ENCODE measurements at regions not wholly inside any gene's neighbourhood (a gene's known extent, or its start where the extent isn't known, plus 50 kb on each side); places are given as distances from the start of the nearest gene placed in this dataset.

DNA sequence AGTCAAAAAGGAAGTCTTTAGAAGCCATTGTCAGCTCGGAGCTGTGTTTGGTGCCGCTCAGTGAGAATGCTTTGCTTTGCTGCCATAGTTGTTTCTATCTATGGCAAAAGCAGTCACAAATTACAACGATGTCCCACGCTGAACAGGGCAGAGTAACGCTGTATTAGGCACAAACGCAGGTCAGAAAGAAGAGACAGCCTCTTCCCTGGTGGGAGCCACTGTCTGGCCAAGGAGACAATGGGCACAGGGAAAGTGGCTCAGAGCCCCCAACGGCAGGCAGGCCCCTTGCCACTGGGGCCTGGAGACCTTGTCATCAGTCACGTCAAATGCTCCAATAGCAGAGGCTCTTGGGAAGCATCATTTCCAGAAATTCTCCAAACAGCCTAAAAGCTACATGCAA is 244.2 kb downstream of the TEX29 start:
- Histone ChIP-seq H3K27me3 (ENCODE audit: control insufficient read depth in 3 of 3, insufficient read depth in 3 of 3, low read length in 2 of 3) (peaks cover 0 to 2% (median 0%) of the 10 kb centered on the region in 3 donors), H3K9me3 (ENCODE audit: control insufficient read depth in 4 of 4, insufficient read depth in 3 of 4, low read length in 3 of 4) (peaks cover 0 to 15% (median 0%) of the 10 kb centered on the region in 4 donors), H3K4me1 (ENCODE audit: control insufficient read depth in 5 of 5, insufficient read depth in 5 of 5, low read length in 5 of 5) (no peaks in the 10 kb centered on the region), H3K4me3 (no peak overlapping the region), H3K27ac (ENCODE audit: low read depth in 1 of 2, low read length in 1 of 2) (no peak overlapping the region), H3K36me3 (ENCODE audit: control insufficient read depth in 4 of 4, insufficient read depth in 4 of 4, low read length in 4 of 4) (no peaks in the 10 kb centered on the region), H3K9ac (ENCODE audit: insufficient read depth in 1 of 2, low read length in 2 of 2) (no peak overlapping the region)
- TF ChIP-seq, protein P1, sequence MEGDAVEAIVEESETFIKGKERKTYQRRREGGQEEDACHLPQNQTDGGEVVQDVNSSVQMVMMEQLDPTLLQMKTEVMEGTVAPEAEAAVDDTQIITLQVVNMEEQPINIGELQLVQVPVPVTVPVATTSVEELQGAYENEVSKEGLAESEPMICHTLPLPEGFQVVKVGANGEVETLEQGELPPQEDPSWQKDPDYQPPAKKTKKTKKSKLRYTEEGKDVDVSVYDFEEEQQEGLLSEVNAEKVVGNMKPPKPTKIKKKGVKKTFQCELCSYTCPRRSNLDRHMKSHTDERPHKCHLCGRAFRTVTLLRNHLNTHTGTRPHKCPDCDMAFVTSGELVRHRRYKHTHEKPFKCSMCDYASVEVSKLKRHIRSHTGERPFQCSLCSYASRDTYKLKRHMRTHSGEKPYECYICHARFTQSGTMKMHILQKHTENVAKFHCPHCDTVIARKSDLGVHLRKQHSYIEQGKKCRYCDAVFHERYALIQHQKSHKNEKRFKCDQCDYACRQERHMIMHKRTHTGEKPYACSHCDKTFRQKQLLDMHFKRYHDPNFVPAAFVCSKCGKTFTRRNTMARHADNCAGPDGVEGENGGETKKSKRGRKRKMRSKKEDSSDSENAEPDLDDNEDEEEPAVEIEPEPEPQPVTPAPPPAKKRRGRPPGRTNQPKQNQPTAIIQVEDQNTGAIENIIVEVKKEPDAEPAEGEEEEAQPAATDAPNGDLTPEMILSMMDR (IDR thresholded peaks at IDR 0.05; ENCODE audit: control extremely low read depth, extremely low read depth) = no peak
- ATAC-seq (ENCODE audit: insufficient read depth, low FRiP score) (no peak), DNase-seq (no peak)
- whole genome bisulfite sequencing, 2 donors = 59 to 64% methylated on average over 8 of the region's 8 CpGs

- H3K4me3 ChIP-seq = no peak overlapping the region
- TF ChIP-seq, protein P1 (IDR thresholded peaks at IDR 0.05; ENCODE audit: control extremely low read depth, extremely low read depth) = no peak
- DNase-seq = no peak
- H3K9ac ChIP-seq (ENCODE audit: insufficient read depth in 1 of 2, low read length in 2 of 2) = no peak overlapping the region
- 81 to 90% methylated on average over 10 of the region's 10 CpGs for WGBS, 2 donors
- peaks cover 0 to 2% (median 0%) of the 10 kb centered on the region in 3 donors for H3K27me3 ChIP-seq (ENCODE audit: control insufficient read depth in 3 of 3, insufficient read depth in 3 of 3, low read length in 2 of 3)
- no peaks in the 10 kb centered on the region for H3K36me3 ChIP-seq (ENCODE audit: control insufficient read depth in 4 of 4, insufficient read depth in 4 of 4, low read length in 4 of 4)
- no peaks in the 10 kb centered on the region for H3K4me1 ChIP-seq (ENCODE audit: control insufficient read depth in 5 of 5, insufficient read depth in 5 of 5, low read length in 5 of 5)
- H3K9me3 ChIP-seq (ENCODE audit: control insufficient read depth in 4 of 4, insufficient read depth in 3 of 4, low read length in 3 of 4) = peaks cover 0 to 15% (median 0%) of the 10 kb centered on the region in 4 donors
- H3K27ac ChIP-seq (ENCODE audit: low read depth in 1 of 2, low read length in 1 of 2) = no peak overlapping the region
- ATAC-seq (ENCODE audit: insufficient read depth, low FRiP score) = no peak
These were observed 245.0 kb downstream of the TEX29 start for GRCh38 chr13:111565400-111565799.

DNA sequence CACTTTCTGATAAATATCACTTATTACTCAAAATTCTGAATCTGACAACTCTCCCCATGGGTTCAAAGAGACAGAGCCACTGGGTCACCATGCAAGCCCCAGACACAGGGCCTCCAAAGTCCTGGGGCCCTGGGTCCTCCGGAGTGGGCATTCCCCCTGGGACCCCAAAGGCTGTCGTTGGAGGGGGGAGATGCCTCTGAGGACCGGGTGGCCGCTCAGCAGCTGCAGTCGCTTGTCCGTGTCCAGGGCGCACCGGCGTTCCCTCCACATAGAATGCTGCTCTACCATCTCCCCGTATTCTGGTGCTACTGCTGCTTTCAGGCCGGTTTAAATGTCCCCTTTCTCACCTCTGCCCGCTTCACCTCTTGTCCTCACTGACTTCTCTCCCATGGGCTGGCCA is 246.1 kb downstream of the TEX29 start:
- H3K4me3 ChIP-seq = no peak overlapping the region
- H3K27me3 ChIP-seq (ENCODE audit: control insufficient read depth in 3 of 3, insufficient read depth in 3 of 3, low read length in 2 of 3) = peaks cover 0 to 2% (median 0%) of the 10 kb centered on the region in 3 donors
- no peak overlapping the region for H3K9ac ChIP-seq (ENCODE audit: insufficient read depth in 1 of 2, low read length in 2 of 2)
- no peaks in the 10 kb centered on the region for H3K4me1 ChIP-seq (ENCODE audit: control insufficient read depth in 5 of 5, insufficient read depth in 5 of 5, low read length in 5 of 5)
- 94% methylated on average over 12 of the region's 12 CpGs for WGBS, 2 donors
- no peak for ATAC-seq (ENCODE audit: insufficient read depth, low FRiP score)
- no peak for DNase-seq
- H3K36me3 ChIP-seq (ENCODE audit: control insufficient read depth in 4 of 4, insufficient read depth in 4 of 4, low read length in 4 of 4) = no peaks in the 10 kb centered on the region
- H3K9me3 ChIP-seq (ENCODE audit: control insufficient read depth in 4 of 4, insufficient read depth in 3 of 4, low read length in 3 of 4) = peaks cover 0 to 15% (median 0%) of the 10 kb centered on the region in 4 donors
- TF ChIP-seq, protein P1 (IDR thresholded peaks at IDR 0.05; ENCODE audit: control extremely low read depth, extremely low read depth) = no peak
- no peak overlapping the region for H3K27ac ChIP-seq (ENCODE audit: low read depth in 1 of 2, low read length in 1 of 2)

DNA sequence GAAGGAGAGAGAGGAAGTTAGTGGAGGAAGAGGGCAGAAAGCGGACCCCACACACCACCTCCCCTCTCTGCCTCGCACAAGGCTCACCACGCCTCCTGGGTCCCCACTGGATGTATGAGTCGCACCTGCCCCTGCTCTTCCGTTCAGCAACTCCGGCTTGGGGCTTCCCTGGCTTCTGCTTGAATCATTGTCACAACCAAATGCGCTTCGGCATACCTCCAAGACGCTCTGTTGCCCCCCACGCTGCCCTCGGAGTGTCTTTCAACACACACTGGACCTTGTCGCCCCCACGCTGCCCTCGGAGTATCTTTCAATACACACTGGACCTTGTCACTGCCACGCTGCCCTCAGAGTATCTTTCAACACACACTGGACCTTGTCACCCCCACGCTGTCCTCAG is 247.2 kb downstream of the TEX29 start:
- H3K9ac ChIP-seq (ENCODE audit: insufficient read depth in 1 of 2, low read length in 2 of 2) = no peak overlapping the region
- WGBS, 2 donors = 82 to 90% methylated on average over 16 of the region's 16 CpGs
- H3K36me3 ChIP-seq (ENCODE audit: control insufficient read depth in 4 of 4, insufficient read depth in 4 of 4, low read length in 4 of 4) = no peaks in the 10 kb centered on the region
- DNase-seq = no peak
- H3K27ac ChIP-seq (ENCODE audit: low read depth in 1 of 2, low read length in 1 of 2) = no peak overlapping the region
- H3K4me1 ChIP-seq (ENCODE audit: control insufficient read depth in 5 of 5, insufficient read depth in 5 of 5, low read length in 5 of 5) = no peaks in the 10 kb centered on the region
- H3K4me3 ChIP-seq = no peak overlapping the region
- peaks cover 0 to 15% (median 0%) of the 10 kb centered on the region in 4 donors for H3K9me3 ChIP-seq (ENCODE audit: control insufficient read depth in 4 of 4, insufficient read depth in 3 of 4, low read length in 3 of 4)
- TF ChIP-seq, protein P1 (IDR thresholded peaks at IDR 0.05; ENCODE audit: control extremely low read depth, extremely low read depth) = no peak
- H3K27me3 ChIP-seq (ENCODE audit: control insufficient read depth in 3 of 3, insufficient read depth in 3 of 3, low read length in 2 of 3) = peaks cover 0 to 2% (median 0%) of the 10 kb centered on the region in 3 donors
- ATAC-seq (ENCODE audit: insufficient read depth, low FRiP score) = no peak
